ENCODE measurements at regions not wholly inside any gene's neighbourhood (a gene's known extent, or its start where the extent isn't known, plus 50 kb on each side); places are given as distances from the start of the nearest gene placed in this dataset.
"Not testable (repeated sequence)": the region's sequence is repeated elsewhere in the genome, so short reads cannot be mapped to it uniquely, and the experiment has no call there.

GRCh38 chr14:71327691-71328090 lies 420.4 kb downstream of the PCNX1 start:
- no peak for DNase-seq (ENCODE audit: low spot score)

GRCh38 chr14:71328183-71328582 lies 420.9 kb downstream of the PCNX1 start:
- no peak for DNase-seq (ENCODE audit: low spot score)

- no peak for DNase-seq (ENCODE audit: low spot score)
Observed at GRCh38 chr14:71328954-71329353, 421.7 kb downstream of the PCNX1 start.

- DNase-seq (ENCODE audit: low spot score), result no peak
Observed at GRCh38 chr14:71331403-71331802, 424.1 kb downstream of the PCNX1 start.

GRCh38 chr14:71332476-71332875 lies 425.2 kb downstream of the PCNX1 start:
- no peak for DNase-seq (ENCODE audit: low spot score)

GRCh38 chr14:71333705-71334104 lies 426.4 kb downstream of the PCNX1 start:
- no peak for DNase-seq (ENCODE audit: low spot score)

GRCh38 chr14:71336489-71337192 lies 429.4 kb downstream of the PCNX1 start:
- DNase-seq (ENCODE audit: low spot score), result no peak

GRCh38 chr14:71338153-71338552 lies 430.9 kb downstream of the PCNX1 start:
- no peak for DNase-seq (ENCODE audit: low spot score)

GRCh38 chr14:71339650-71340415 lies 432.6 kb downstream of the PCNX1 start:
- DNase-seq (ENCODE audit: low spot score), result peak; percentile 19

- no peak for DNase-seq (ENCODE audit: low spot score)
Observed at GRCh38 chr14:71341156-71341555, 433.9 kb downstream of the PCNX1 start.

GRCh38 chr14:71343724-71344123 lies 436.5 kb downstream of the PCNX1 start:
- DNase-seq (ENCODE audit: low spot score), result no peak

GRCh38 chr14:71344506-71344905 lies 437.2 kb downstream of the PCNX1 start:
- no peak for DNase-seq (ENCODE audit: low spot score)

- no peak for DNase-seq (ENCODE audit: low spot score)
Observed at GRCh38 chr14:71346685-71347084, 439.4 kb downstream of the PCNX1 start.

GRCh38 chr14:71348394-71348793 lies 441.1 kb downstream of the PCNX1 start:
- DNase-seq (ENCODE audit: low spot score), result no peak

GRCh38 chr14:71348817-71349216 lies 441.6 kb downstream of the PCNX1 start:
- DNase-seq (ENCODE audit: low spot score), result no peak

- DNase-seq (ENCODE audit: low spot score), result no peak
Observed at GRCh38 chr14:71354142-71354541, 446.9 kb downstream of the PCNX1 start.

- DNase-seq (ENCODE audit: low spot score), result no peak
Observed at GRCh38 chr14:71354801-71355200, 447.5 kb downstream of the PCNX1 start.

- no peak for DNase-seq (ENCODE audit: low spot score)
Observed at GRCh38 chr14:71355324-71356201, 448.3 kb downstream of the PCNX1 start.

- DNase-seq (ENCODE audit: low spot score), result no peak
Observed at GRCh38 chr14:71358209-71358931, 451.1 kb downstream of the PCNX1 start.

GRCh38 chr14:71358932-71359421 lies 451.7 kb downstream of the PCNX1 start:
- not testable (repeated sequence) for DNase-seq (ENCODE audit: low spot score)

- DNase-seq (ENCODE audit: low spot score), result no peak
Observed at GRCh38 chr14:71359823-71360222, 452.6 kb downstream of the PCNX1 start.

All from SK-N-DZ (cell line).